ENCODE measurements at regions not wholly inside any gene's neighbourhood (a gene's known extent, or its start where the extent isn't known, plus 50 kb on each side); places are given as distances from the start of the nearest gene placed in this dataset.

DNA sequence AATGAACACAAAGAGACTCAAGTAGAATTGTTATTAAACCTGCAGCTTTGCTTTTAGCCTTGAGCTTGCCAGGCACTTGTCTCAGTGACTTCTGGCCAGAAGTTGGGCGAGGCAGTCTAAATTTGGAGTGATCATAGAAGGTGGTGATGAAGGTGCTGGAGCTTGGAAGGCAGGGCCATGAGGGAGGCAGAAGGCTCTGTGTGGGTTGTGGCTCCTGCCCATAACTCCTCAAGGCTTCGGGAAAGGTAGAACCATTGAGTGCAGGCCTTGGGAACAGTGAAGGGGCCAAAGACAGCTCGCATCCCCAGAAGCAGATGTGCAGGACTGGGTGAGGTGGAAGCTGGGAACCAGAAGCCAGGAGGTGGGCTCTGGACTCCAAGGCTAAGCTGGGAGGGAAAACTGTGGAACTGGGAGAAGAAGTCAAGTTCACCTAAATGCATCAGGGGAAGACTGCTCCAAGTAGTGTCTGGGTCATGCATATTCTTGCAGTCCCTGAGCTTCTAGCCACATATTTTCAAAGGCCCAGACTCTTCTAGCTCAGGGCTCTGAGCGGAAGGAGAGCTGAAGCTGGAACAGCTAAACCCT is 111.1 kb upstream of the HABP2 start:
- no peak overlapping the region for H3K4me3 ChIP-seq (ENCODE audit: low read depth, low read length)
- no peak for TF ChIP-seq CTCF (IDR thresholded peaks at IDR 0.05; ENCODE audit: low read depth, low read length)

DNA sequence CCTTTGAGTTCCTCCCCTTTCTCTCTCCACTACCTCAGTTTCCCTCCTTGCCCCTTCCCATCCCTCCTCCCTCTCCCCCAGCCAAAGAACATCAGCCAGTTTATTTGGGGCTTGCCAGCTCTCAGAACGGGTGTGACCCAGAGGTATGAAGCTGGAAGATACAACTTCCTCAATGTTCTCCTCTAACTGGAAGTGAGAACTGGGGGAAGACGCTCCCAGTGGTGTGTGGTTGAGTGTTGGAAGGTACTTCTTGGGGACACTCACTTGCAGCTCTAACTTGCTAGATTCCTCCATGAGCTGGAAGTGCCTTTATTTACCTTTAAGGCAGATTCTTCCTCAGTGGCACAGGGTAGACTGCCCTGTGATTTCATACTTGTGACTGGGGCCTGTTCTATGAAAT is 110.5 kb upstream of the HABP2 start:
- no peak for TF ChIP-seq CTCF (IDR thresholded peaks at IDR 0.05; ENCODE audit: low read depth, low read length)
- H3K4me3 ChIP-seq (ENCODE audit: low read depth, low read length), result no peak overlapping the region

GRCh38 chr10:113443141-113443925 is 109.5 kb upstream of the HABP2 start:
- H3K4me3 ChIP-seq (ENCODE audit: low read depth, low read length), result no peak overlapping the region
- TF ChIP-seq CTCF (IDR thresholded peaks at IDR 0.05; ENCODE audit: low read depth, low read length), result no peak

DNA sequence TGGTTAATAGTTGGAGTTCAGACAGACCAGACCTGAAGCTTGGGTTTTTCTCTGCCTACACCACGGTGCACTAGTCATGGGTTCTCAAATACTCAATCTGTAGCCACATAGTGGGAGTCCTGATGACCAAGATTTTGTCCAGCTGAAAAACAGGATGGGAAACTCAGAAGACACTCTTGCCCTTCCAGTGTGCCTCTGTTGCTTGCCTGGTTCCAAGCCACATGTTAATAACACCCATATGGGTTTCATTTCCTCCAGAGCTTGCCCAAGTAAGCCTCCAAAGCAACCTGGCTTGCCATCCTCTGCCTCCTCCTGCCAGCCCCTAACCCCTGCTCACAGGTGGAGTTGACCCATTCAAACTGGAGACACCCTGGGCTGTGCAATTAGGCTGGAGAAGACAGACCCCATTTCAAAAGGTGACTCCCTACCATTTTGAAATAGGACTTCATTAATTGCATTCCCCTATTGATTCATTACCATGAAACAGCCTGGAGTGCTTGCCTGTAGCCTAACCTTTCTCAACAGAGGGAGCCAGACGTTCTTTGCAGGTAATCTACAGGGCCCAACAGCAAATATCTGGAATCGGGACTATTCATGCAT is 108.0 kb upstream of the HABP2 start:
- no peak for TF ChIP-seq CTCF (IDR thresholded peaks at IDR 0.05; ENCODE audit: low read depth, low read length)
- H3K4me3 ChIP-seq (ENCODE audit: low read depth, low read length), result no peak overlapping the region

- TF ChIP-seq CTCF (IDR thresholded peaks at IDR 0.05; ENCODE audit: low read depth, low read length), result no peak
- no peak overlapping the region for H3K4me3 ChIP-seq (ENCODE audit: low read depth, low read length)
These were observed 107.1 kb upstream of the HABP2 start for GRCh38 chr10:113445736-113446135.

- TF ChIP-seq CTCF (IDR thresholded peaks at IDR 0.05; ENCODE audit: low read depth, low read length), result no peak
These were observed 106.1 kb upstream of the HABP2 start for GRCh38 chr10:113446739-113447138.

GRCh38 chr10:113447278-113447677 is 105.6 kb upstream of the HABP2 start:
- no peak overlapping the region for H3K4me3 ChIP-seq (ENCODE audit: low read depth, low read length)
- no peak for TF ChIP-seq CTCF (IDR thresholded peaks at IDR 0.05; ENCODE audit: low read depth, low read length)

More at GRCh38 chr10:113446739-113447138, 106.1 kb upstream of the HABP2 start:
- H3K4me3 ChIP-seq (ENCODE audit: low read depth, low read length), result no peak overlapping the region
